ENCODE measurements at regions not wholly inside any gene's neighbourhood (a gene's known extent, or its start where the extent isn't known, plus 50 kb on each side); places are given as distances from the start of the nearest gene placed in this dataset.
"Not testable (repeated sequence)": the region's sequence is repeated elsewhere in the genome, so short reads cannot be mapped to it uniquely, and the experiment has no call there.

DNA sequence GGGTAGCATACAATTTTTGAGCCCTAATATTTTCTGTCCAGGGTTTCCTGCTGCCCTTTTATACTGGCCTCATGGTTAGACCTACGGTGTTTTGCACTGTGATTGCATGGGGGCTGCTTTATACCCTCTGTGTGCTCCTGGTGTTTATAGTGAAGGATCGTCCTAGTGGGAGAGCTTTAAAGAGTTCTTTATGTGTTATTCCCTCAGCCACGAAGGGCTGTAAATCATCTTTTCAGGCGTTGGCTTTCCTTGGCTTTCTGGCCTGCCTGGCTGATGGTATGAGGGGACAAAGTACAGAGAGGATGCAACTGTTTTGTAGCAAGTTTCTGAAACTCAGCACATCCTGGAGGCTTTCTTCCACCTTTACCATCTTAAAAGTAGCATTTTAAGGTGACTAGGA is 464.3 kb downstream of the EPM2A start:
- no peak for DNase-seq

DNA sequence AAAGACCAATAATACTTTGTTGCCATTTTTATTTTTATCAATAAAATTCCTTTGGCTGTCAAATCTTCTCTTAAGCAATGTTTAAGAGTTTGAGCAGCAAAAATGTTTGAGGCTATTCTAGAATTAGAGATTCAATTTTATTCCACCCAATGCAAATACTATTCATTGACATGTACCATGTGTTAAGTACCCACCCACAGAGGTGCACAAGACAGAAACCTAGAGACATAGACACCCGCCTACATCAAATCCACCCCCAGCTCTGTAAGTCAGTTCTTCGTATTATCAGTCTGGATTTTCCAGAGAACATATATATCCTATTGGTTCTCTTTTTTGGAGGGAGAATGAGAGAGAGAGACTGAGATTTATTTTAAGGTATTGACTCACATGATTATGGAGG is 463.7 kb downstream of the EPM2A start:
- DNase-seq: no peak

DNA sequence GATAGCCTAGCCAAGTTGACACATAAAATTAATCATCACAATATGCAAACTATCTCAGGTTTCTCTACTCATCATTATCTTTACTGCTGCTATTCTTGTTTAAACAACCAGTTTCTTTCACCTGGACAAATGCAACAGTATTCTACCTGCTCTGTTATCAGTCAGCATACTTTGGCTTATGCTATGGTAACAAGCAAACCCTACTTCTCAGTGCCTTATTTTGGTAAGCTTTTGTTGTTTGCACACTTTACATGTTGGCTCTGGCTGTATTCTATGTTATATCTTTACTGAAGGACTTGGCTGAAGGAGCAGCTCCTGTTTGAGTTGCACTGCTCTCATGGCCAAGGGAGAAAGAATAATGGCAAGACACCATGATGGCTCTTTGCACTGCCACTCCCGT is 463.1 kb downstream of the EPM2A start:
- DNase-seq: no peak

DNA sequence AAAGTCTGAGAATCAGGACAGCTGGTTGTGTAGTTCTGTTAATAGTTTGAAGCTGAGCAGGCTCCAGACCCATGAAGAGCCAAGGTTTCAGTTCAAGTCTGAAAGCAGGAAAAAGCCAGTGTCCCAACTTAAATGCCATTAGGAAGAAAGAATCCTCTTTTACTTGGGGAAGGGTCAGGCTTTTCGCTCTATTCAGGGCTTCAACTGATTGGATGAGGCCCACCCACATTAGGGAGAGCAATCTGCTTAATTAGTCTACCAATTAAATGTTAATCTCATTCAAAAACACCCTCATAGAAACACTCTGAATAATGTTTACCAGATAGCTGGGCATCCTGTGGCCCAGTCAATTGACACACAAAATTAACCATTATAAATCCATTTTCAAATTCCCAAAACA is 462.2 kb downstream of the EPM2A start:
- DNase-seq: no peak

DNA sequence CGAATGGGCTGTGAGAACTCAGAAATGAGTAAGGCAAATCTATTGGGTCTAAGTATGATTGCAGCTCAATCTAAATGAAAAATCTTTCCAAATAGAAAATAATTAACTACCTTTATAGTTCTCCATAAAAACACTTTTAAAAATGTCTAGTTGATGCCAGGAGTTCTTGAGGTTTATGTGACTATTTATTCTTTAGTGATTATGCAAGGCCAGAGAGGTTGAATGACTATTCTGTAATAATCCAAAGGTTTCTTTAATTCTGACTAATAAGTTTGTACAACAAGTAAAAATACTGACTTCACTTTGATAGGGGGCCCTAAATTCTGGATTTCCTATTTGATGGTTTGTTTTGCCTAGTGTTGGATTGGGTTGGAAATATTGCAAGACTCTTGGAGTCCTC is 461.2 kb downstream of the EPM2A start:
- DNase-seq: no peak

DNA sequence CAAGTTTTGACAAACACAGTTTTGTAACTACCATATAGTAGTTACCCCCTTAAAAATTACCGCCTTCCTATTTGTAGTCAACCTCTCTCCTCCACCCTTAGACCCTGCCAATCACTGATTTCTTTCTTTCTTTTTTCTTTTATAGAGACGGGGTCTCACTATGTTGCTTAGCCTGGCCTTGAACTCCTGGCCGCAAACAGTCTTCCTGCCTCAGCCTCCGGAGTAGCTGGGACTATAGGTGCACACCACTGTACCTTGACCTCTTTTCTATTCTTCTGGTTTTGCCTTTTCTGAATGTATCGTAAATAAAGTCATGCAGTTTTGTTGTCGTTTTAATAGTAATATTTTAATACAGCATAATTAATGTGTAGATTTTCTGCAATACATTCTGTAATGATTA is 460.3 kb downstream of the EPM2A start:
- no peak for DNase-seq

DNA sequence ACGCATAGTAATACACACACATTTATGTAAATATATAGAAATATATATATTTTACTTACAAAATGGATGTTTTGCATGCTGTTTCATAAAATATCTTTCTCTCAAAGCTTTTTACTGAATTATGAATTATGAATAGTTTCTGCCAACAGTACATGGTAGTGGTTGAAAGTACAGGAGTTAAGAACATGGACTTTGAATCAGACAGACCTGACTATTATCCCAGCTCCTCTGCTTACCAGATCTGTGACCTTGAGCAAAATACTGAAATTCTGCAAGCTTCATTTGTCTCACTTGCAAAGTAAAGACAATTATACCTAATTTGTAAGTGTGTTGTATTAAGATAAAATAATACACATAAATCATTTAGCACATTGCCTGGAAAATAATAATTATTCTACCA is 459.5 kb downstream of the EPM2A start:
- DNase-seq: no peak

DNA sequence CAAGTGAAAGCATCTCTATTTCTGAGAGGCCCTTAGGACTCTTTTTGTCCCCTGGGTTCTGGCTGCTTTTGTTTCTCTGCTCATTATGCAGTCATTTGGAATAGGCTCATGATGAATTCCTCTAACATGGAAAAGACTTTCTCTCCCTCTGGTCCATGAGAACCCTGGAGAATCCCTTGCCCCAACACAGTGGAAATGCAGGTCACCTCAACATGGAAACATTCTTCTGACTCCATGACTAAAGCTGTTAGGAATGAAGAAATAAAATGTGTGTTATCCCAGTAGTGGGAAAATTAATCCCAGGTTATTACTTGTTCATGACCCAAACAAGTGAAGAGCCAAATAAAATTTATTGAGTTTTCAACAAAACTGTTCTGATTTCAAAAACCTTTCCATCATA is 458.6 kb downstream of the EPM2A start:
- DNase-seq: no peak

DNA sequence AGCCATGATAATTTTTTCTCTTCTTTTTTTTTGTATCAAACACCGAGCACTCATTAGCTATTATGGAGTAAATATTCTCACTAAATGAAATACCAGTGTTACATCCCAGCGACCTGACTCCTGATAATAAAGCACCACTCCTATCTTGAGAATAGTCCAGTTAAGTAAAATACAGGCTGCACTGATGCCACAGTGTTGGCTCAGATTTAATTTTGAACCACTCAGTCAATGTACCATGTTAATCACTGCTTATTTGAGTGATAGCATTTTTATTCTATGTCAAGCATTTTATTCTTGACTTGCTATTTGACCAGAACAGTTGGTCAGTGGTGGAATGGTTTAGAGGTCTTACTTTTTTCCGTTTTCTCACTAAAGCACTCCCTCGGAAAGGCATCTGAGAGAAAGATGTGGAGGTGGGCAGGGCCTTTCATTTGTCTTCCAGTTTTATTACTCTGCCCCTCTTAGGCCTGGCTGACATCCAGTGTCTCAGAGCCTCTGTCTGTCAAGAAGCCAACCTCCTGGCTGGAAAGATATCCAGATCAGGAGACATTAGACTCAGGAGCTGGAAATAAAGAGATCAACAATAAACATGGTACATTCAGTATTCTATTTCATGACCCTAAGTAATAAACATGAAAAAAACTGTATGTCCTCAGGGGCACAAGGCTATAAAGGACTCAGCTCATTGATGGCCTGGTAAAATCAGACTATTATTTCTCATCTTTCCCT is 457.8 kb downstream of the EPM2A start:
- DNase-seq: no peak

DNA sequence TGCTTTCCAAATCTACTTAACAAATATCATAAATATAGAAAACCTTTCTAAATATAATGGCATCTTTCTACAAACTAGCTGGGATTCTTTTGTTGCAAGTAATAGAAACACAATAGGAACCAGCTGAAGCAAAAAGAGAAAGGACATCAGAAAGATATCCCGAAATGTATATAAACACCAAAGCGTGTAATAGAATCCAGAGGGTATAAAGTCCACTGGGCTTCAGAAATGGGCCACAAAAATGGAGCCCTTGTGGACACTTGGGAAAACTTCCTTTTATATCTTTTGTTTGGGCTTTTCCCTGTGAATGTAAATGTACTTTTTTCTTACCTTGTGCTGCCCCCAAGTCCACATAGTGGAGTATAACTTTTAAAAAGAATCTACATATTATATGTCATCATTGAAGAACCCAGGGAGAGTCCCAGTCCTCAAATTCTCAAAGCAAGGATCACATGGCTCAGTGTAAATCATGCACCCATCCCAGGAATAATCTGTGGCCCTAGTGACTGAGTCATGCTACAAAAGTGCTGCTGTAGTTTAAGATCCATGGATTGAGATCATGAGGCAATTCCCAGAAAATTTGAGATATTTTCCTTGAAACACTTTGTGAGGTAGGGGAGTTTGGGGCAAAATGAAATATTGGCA is 457.0 kb downstream of the EPM2A start:
- no peak for DNase-seq

DNA sequence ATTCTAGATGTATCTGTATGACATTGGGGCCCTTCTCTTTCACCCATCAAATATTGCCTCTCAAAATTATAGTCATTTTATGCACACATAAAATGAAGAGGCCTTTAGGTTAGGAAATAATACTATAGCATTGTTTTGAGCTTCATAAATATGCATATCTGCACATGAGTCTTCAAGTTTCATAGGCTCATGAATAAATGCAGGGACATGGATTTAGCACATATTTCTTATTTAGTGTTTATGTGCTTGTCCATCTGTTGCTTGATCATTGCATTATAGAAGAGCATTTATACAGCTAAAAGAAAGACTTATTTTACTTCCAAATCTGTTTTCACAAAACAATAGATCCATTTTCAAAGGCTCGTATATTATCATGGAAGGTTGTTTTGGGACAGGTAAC is 455.8 kb downstream of the EPM2A start:
- no peak for DNase-seq

DNA sequence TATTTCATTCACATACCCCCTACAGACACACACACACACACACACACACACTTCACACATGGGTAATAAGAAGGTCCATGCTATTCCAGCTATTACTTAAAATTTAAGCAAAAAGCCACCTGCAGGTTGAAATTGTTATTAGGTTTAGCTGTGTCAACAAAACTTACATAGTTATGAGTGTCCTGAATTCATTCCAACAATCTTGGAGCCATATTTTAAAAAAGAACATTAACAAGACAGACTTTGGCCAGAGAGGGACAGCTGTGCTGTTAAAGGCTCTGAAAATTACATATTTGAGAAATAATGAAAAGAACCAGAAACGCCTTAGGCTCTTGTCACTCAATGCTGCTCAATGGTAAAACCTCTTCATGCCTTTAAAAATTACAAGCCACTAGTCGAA is 455.3 kb downstream of the EPM2A start:
- no peak for DNase-seq

DNA sequence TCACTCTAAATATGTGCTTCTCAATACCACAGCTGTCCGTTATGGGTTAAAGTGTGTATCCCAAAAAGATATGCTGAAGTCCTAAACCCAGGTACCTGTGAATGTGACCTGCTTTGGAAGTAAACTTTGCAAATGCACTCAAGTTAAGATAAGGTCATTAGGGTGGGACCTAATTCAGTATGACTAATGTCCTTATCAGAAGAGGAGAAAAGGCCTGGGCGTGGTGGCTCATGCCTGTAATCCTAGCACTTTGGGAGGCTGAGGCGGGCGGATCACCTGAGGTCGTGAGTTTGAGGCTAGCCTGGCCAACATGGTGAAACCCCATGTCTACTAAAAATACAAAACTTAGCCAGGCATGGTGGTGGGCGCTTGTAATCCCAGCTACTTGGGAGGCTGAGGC is 452.1 kb downstream of the EPM2A start:
- DNase-seq: not testable (repeated sequence)

DNA sequence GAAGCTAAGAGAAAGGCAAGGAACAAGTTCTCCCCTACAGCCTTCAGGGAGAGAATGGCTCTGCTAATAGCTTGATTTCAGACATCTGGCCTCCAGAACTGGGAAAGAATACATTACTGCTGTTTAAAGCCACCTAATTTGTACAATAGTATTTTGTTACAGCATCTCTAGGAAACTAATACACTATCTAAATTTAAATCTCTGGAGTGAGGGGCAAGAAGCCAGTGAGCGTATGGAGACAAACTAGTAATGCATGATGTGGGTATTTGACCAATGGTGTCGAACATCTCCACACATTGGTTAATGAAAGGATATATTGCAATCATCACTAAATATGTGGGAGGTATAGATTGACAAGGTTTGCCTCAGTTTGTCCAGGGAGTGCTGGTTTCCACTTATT is 451.5 kb downstream of the EPM2A start:
- DNase-seq: no peak

DNA sequence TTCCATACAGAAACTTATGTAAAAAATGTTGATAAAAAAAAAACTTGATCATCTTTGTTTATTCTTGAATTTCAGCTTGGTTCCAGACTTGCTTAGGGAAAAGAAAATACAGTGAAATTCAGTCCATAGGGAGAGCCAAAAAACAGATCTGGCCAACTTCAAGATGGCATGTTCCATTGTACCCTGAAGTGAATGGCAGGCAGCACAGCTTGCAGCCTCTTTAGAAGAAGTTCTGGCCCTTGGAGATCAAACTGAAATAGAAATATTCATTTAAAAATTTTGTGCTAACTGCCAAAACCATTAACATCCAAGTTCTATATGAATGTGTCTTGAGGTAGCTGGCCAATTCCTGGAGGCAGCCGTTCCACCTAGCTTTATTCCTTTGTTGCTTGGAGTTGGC is 448.4 kb downstream of the EPM2A start:
- DNase-seq: no peak

DNA sequence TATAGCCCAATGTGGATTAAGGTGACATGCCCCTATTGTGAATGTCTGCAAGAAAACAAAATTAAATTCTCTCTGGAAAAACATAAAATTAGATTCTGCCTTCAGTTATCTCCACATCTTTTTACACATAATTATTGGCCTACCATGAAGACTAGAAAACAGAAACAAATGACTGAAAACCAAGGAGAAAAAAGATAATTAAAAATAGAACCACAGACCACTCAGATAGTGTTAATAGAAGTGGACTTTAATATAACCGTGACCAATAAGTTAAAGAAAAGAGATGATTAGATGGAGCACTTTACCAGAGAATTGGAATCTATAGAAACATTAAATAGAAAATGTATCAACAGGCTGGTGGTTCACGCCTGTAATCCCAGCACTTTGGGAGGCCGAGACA is 445.7 kb downstream of the EPM2A start:
- no peak for DNase-seq

DNA sequence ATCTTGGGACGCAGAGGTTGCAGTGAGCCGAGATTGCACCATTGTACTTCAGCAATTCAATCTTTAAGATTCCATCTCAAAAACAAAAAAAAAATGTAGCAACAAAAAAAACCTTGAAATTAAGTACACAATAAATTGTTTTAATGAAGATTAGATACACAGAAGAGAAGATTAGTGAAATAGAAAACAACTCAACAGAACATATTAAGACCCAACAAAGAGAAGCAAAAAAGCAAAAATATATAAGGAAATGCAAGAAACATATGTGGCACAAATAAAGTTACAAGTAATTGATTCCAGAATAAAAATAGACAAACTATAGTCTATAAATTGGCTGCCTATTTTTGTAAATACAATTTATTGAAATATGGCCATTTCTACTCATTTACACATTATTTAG is 445.2 kb downstream of the EPM2A start:
- DNase-seq: no peak

DNA sequence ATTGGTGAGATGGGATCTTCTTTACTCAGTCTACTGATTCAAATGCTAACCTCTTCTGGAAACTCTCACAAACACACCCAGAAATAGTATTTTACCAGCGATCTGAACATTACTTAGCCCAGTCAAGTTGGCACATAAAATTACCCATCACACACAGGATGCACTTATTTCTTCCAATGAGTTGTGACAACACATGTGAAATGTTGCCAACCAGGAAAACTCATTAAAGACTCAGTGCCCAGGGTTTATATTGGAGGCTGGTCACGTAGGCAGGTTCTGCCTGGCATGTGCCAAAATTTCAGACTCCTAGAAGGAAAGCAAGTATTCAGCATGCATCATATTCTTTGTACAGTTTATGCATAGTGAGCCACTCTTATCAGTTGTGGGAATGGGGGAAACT is 443.3 kb downstream of the EPM2A start:
- no peak for DNase-seq

DNA sequence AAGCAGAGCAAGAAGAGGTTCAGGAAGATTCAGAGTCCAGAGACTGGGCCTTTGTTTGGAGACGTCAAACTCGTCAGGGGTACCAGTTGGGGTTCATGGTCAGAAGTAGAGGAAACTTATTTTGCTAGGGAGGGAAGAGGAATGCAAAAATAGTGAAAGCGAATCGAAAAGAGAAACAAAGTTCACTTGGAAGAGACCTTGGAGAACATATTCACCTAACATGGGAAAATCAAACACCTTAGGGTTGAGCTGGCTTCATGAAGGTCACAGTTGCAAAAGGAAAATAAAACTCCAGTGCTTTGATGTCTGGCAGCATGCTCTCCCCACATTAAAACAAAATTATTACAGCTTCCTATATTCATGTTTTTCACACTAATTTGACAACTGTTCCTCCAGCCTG is 440.4 kb downstream of the EPM2A start:
- no peak for DNase-seq

DNA sequence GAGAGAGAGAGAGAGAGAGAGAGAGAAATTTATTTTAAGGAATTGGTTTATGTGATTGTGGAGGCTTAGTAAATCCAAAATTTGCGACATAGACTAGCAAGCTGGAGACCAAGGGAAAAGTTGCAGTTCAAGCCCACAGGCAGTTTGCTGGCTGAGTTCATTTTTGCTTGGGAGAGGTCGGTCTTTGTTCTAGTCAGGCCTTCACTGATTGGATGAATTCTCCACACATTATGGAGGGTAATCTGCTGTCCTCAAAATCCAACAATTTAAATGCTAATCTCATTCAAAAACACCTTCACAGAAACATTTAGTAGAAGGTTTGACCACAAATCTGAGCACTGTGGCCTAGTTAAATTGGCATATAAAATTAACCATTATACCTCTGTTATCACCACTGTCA is 439.6 kb downstream of the EPM2A start:
- DNase-seq: no peak

DNA sequence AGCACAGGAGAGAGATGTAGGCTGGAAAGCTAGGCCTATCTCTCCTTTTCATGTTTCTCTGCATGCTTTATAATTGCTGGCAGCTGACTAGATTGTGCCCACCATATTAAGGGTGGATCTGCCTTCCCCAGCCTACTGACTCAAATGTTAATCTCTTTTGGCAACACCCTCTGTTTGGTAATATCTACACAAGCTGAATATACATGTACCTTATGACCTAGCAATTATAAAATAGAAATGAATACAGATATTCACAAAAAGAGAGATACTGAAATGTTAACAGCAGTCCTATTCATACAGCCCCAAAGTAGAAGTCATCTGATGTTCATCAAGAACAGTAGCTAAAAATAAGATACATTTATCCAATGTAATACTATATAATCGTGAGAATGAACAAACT is 429.6 kb downstream of the EPM2A start:
- DNase-seq: no peak

DNA sequence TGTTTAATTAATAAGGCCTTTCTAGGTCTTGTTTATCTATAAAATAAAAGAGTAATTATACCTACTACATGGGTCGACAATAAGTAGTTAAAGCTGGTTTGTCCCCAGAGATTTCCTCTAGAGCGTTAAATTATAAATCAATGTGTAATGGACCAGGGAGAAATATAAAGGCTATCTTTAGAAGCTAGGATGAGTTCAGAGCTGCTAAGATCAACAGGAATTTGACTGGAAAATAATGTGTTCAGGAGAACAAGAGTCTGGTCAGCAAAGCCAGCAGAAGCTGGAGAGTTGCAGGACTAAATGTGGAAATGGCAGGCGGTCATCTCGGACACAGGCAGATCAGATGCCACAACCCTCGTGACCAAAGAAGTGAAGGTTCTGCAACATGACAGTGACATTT is 428.8 kb downstream of the EPM2A start:
- no peak for DNase-seq

DNA sequence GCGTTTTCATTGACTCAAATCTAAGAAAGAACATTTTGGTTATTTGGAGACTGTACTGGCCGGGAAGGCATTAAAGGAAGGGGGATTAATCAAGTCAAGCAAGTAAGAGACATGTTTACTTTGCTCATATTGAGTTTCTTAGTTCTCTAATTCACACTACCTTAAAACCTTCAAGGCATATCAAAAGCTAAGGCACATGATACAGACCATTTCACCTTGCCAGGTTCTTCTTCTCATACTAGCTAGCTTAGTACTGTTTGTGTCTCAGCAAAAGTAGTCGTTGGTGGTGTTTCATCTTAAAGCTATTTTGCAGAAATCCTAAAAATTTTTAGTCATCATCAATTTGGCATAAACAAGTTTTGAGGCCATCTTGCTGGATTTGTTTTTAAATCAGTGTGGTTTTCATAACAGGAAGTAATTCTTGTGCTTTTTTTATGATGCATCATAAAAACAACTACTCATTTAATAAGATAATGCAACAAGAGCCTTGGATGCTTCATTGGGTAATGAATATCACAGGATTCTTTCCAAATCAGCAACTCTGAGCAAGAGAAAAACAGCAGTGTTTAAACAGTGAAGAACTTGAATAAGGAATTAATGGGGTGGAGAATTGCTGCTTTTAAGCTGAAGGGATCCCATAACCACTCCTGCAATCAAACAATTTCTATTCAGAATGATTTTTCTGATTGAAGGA is 425.3 kb downstream of the EPM2A start:
- DNase-seq: no peak

DNA sequence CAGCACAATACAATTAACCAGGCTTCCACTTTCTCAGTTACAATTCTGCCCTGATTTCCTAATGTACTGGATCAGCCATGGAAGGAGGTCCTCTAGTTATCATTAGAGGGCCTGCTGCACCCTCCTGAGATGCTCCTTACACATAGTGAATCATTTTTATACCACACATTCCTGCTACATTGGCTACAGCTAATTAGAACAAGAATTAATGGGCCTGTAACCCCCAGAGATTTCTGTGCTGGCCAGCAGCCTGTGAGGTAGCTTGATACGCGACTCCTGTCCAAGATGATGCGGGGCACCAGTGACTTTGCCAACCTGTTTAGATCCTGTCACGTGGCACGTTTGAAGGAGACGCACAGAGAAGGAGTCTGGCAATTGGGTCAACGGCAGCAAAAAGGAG is 422.8 kb downstream of the EPM2A start:
- DNase-seq: no peak
